Panc1 (cell line): ENCODE measurements at regions not wholly inside any gene's neighbourhood (a gene's known extent, or its start where the extent isn't known, plus 50 kb on each side); places are given as distances from the start of the nearest gene placed in this dataset.

Experiments
- ATAC-seq: fragments of 200-7000 bp; cut with Tn5 transposase; 2 replicates; pipeline ENCODE4 v1.9.1; 2020; ENCODE audit warnings: mild to moderate bottlenecking, moderate library complexity
- BruUV-seq: library from RNA; stranded (reverse); fragments of 400-500 nt; replicated peaks from 2 replicates; lab custom pipeline; 2021; lab: Mats Ljungman, UMichigan
- CTCF ChIA-PET: fragments of 300-600 bp; sonication (Branson Sonifier 250); formaldehyde crosslinking; loops from one replicate; lab custom pipeline; 2022; ENCODE audit warnings: antibody characterized with exemption; lab: Charles Lee
- POLR2A ChIA-PET: fragments of 300-600 bp; sonication (Branson Sonifier 250); formaldehyde crosslinking; loops from one replicate; lab custom pipeline; 2022; ENCODE audit warnings: antibody characterized with exemption; lab: Charles Lee
- DNase-seq: peaks from one replicate; pipeline ENCODE4 v3.0.0-alpha.2; 2010; ENCODE audit warnings: low read depth, low spot score
- H3K27ac ChIP-seq: 2 replicates; pipeline ENCODE4 v1.5.1; 2011; ENCODE audit warnings: mild to moderate bottlenecking, low read length, inconsistent platforms
- H3K27me3 ChIP-seq: fragments of 200-500 bp; sonication (Bioruptor generic); 2 replicates; pipeline ENCODE4 v1.6.0; 2014; ENCODE audit warnings: low read length, inconsistent platforms; ENCODE audit not compliant: control insufficient read depth, insufficient read depth
- H3K36me3 ChIP-seq: fragments of 200-500 bp; sonication (Bioruptor generic); 2 replicates; pipeline ENCODE4 v1.5.1; 2014; ENCODE audit warnings: inconsistent platforms, mild to moderate bottlenecking, low read length, moderate library complexity; ENCODE audit not compliant: control insufficient read depth, insufficient read depth
- H3K4me1 ChIP-seq: 2 replicates; pipeline ENCODE4 v1.5.1; 2011; ENCODE audit warnings: inconsistent platforms, mild to moderate bottlenecking, low read length, moderate library complexity; ENCODE audit not compliant: control insufficient read depth, insufficient read depth
- H3K4me3 ChIP-seq, 2 experiments: 2 replicates each; pipeline ENCODE4 v1.5.1; 2011 to 2012; ENCODE audit warnings: low read depth in 2 of 2, low read length in 2 of 2, mild to moderate bottlenecking in 2 of 2, inconsistent platforms in 1 of 2, moderate library complexity in 1 of 2
- H3K9me3 ChIP-seq: fragments of 200-500 bp; sonication (Bioruptor generic); 2 replicates; pipeline ENCODE4 v1.5.1; 2014; ENCODE audit warnings: low read depth, mild to moderate bottlenecking, inconsistent platforms, low read length, moderate library complexity; ENCODE audit not compliant: control insufficient read depth, insufficient read depth
- CTCF ChIP-seq: fragments of 450-650 bp; IDR thresholded peaks from 2 replicates; pipeline ENCODE4 v1.5.1; 2017; ENCODE audit warnings: mild to moderate bottlenecking
- POLR2AphosphoS5 ChIP-seq: IDR thresholded peaks from 2 replicates; pipeline ENCODE4 v1.6.1; 2012; ENCODE audit warnings: mild to moderate bottlenecking, low read depth, low read length, moderate library complexity
- REST ChIP-seq, 2 experiments: IDR thresholded peaks; 2 replicates each; pipeline ENCODE4 v1.6.1; 2011 to 2012; ENCODE audit warnings: low read depth in 2 of 2, control low read depth in 1 of 2, low read length in 1 of 2, mild to moderate bottlenecking in 1 of 2, moderate library complexity in 1 of 2; ENCODE audit not compliant: insufficient read depth in 1 of 2
- SIN3A ChIP-seq: IDR thresholded peaks from 2 replicates; pipeline ENCODE4 v1.6.1; 2012; ENCODE audit warnings: low read depth, mild to moderate bottlenecking, low read length, moderate library complexity, borderline replicate concordance; ENCODE audit not compliant: insufficient read depth
- TCF7L2 ChIP-seq: IDR thresholded peaks from 2 replicates; pipeline ENCODE4 v1.6.1; 2011; ENCODE audit warnings: mild to moderate bottlenecking, low read depth, low read length, inconsistent platforms
- in situ Hi-C: cut with HindIII; loops from 2 replicates; pipeline ENCODE4 v1.10.0; 2016; ENCODE audit warnings: low sequenced_read_pairs, low pct_unique_long_range_greater_than_20kb
- intact Hi-C: fragments of 100-400 bp; cut with micrococcal nuclease; formaldehyde crosslinking; loops from one replicate; pipeline ENCODE4 v1.10.0; 2022; ENCODE audit not compliant: unreplicated experiment

- POLR2A ChIA-PET: no interaction called here
These were observed 150.6 kb upstream of the COPS8 start for GRCh38 chr2:236935083-236935482.

GRCh38 chr2:236935631-236936445, 149.9 kb upstream of the COPS8 start:
- in situ Hi-C loops (no loop called here), intact Hi-C loops (no loop called here)
- no peaks in the 10 kb centered on the region for H3K36me3 ChIP-seq
- H3K4me3 ChIP-seq: no peak overlapping the region
- TF ChIP-seq CTCF: no peak
- no peak for TF ChIP-seq TCF7L2
- no peak for TF ChIP-seq SIN3A
- TF ChIP-seq POLR2AphosphoS5: no peak
- no peak for TF ChIP-seq REST (IDR thresholded peaks at IDR 0.05; ENCODE audit: insufficient read depth in 1 of 2, low read depth in 2 of 2, low read length in 1 of 2)
- no peak for ATAC-seq
- no peaks in the 10 kb centered on the region for H3K9me3 ChIP-seq
- peaks cover 14% of the 10 kb centered on the region for H3K27me3 ChIP-seq
- H3K27ac ChIP-seq: no peak overlapping the region
- CTCF ChIA-PET: no interaction called here
- no peaks in the 10 kb centered on the region for H3K4me1 ChIP-seq
- DNase-seq: no peak
- no TSS peak for BruUV-seq
- POLR2A ChIA-PET: no interaction called here

More at GRCh38 chr2:236935083-236935482, 150.6 kb upstream of the COPS8 start:
- BruUV-seq: no TSS peak
- in situ Hi-C loops: no loop called here
- no peaks in the 10 kb centered on the region for H3K4me1 ChIP-seq
- peaks cover 14% of the 10 kb centered on the region for H3K27me3 ChIP-seq
- intact Hi-C loops: no loop called here
- no peak overlapping the region for H3K4me3 ChIP-seq
- H3K9me3 ChIP-seq: no peaks in the 10 kb centered on the region
- H3K36me3 ChIP-seq: no peaks in the 10 kb centered on the region
- DNase-seq (no peak), ATAC-seq (no peak)
- no peak for TF ChIP-seq SIN3A
- TF ChIP-seq REST (IDR thresholded peaks at IDR 0.05; ENCODE audit: insufficient read depth in 1 of 2, low read depth in 2 of 2, low read length in 1 of 2): no peak
- no peak for TF ChIP-seq TCF7L2
- no peak for TF ChIP-seq POLR2AphosphoS5
- TF ChIP-seq CTCF: no peak
- CTCF ChIA-PET: no interaction called here
- H3K27ac ChIP-seq: no peak overlapping the region
